Activated naive CD4-positive, alpha-beta T cell treated with anti-CD3 and anti-CD28 coated beads, Interleukin-2, amount 50 U/mL, for 24 hours (primary cell): ENCODE measurements at regions not wholly inside any gene's neighbourhood (a gene's known extent, or its start where the extent isn't known, plus 50 kb on each side); places are given as distances from the start of the nearest gene placed in this dataset.

ENCODE experiments used
- H3K27ac Mint-ChIP-seq: one replicate; pipeline ENCODE4 v1.8.0; 2021; ENCODE audit warnings: mild to moderate bottlenecking, mixed read lengths
- H3K27me3 Mint-ChIP-seq: one replicate; pipeline ENCODE4 v1.8.0; 2021; ENCODE audit warnings: mixed read lengths
- H3K36me3 Mint-ChIP-seq: one replicate; pipeline ENCODE4 v1.8.0; 2021; ENCODE audit warnings: mixed read lengths
- H3K4me1 Mint-ChIP-seq: one replicate; pipeline ENCODE4 v1.8.0; 2021; ENCODE audit warnings: mixed read lengths
- H3K4me3 Mint-ChIP-seq: one replicate; pipeline ENCODE4 v1.8.0; 2021; ENCODE audit warnings: mild to moderate bottlenecking, mixed read lengths
- H3K9me3 Mint-ChIP-seq: one replicate; pipeline ENCODE4 v1.8.0; 2021; ENCODE audit warnings: mixed read lengths

DNA sequence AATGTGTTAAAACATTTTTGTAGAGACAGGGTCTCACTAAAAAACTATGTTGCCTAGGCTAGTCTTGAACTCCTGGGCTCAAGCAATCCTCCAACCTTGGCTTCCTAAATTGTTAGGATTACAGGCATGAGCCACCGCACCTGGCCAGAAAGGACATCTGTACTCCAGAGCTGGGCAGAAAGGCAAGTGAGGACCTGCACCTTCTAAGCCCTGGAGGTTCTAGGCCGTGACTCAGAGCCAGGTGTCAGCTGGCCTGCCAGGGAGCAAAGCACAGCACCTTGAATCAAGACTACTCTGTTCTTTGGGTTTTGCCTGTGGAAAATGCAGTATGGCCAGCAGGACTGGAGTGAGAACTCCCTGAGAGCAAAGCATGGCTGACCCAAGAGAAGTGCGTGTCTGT lies 396.5 kb downstream of the ADRA2A start:
- no peak overlapping the region for H3K4me3 Mint-ChIP-seq
- H3K4me1 Mint-ChIP-seq, result no peaks in the 10 kb centered on the region
- no peak overlapping the region for H3K27ac Mint-ChIP-seq
- H3K27me3 Mint-ChIP-seq, result peaks cover 2% of the 10 kb centered on the region
- no peaks in the 10 kb centered on the region for H3K36me3 Mint-ChIP-seq
- no peaks in the 10 kb centered on the region for H3K9me3 Mint-ChIP-seq

DNA sequence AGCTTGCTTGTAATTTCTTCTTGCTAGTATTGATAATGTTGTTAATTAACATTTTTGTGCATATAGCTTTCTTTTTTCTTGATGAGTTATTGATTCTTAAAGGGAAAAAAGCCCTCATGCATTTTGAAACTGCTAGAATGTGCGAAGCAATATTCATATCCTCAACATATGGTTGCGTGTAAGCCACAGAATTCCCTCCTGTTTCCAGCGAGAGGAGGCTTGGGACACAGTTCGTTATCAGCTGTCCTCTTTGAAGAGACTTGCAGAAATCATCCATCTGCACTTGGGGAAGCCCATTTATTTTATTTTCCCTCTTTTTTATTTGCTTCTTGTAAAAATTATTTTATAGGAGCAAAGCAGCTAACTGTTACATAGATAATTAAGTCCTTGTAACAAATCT lies 398.0 kb downstream of the ADRA2A start:
- no peak overlapping the region for H3K27ac Mint-ChIP-seq
- H3K4me3 Mint-ChIP-seq, result no peak overlapping the region
- H3K27me3 Mint-ChIP-seq, result peaks cover 3% of the 10 kb centered on the region
- H3K36me3 Mint-ChIP-seq, result no peaks in the 10 kb centered on the region
- H3K9me3 Mint-ChIP-seq, result no peaks in the 10 kb centered on the region
- H3K4me1 Mint-ChIP-seq, result no peaks in the 10 kb centered on the region

DNA sequence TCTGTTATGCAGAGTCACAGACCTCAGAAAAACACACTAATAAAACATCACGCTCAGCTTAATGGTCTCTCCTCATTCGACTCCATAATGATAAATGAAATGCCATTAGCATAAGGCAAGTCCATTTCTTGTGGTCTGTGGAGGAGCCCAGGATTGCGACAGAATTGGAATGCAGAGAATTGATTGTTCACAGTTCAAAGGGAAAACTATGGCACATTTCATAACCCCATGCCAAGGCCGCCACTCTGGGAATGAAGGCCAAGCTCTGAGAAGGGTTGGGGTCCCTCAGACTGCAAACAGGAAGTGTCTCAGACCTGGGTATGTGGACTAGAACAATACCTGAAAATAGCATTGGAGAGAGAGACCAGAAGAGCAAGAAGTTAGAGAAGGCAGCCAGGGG lies 398.9 kb downstream of the ADRA2A start:
- Mint-ChIP-seq H3K36me3 (no peaks in the 10 kb centered on the region), H3K27me3 (peaks cover 1% of the 10 kb centered on the region), H3K4me3 (no peak overlapping the region), H3K9me3 (no peaks in the 10 kb centered on the region), H3K27ac (no peak overlapping the region), H3K4me1 (no peaks in the 10 kb centered on the region)

DNA sequence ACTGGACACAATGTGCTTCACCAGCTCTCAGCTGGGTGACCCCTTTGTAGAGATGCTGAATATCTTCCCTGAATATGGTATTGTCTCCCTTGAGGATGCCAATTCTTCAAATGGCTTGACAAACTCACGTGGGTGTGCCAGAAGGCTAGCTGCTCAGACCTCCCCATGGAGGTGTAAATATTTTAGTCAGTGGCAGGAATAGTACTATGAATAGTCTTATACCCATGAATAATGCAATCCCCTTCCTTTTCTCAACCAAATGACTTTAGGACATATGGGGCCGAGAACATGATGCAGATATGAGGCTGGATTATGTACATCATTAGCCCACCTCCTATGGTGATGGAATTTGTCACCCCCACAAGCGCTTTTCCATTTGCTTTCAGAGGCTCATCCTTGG lies 401.8 kb downstream of the ADRA2A start:
- H3K4me1 Mint-ChIP-seq, result no peaks in the 10 kb centered on the region
- H3K27ac Mint-ChIP-seq, result no peak overlapping the region
- peaks cover 1% of the 10 kb centered on the region for H3K27me3 Mint-ChIP-seq
- no peak overlapping the region for H3K4me3 Mint-ChIP-seq
- no peaks in the 10 kb centered on the region for H3K9me3 Mint-ChIP-seq
- no peaks in the 10 kb centered on the region for H3K36me3 Mint-ChIP-seq

DNA sequence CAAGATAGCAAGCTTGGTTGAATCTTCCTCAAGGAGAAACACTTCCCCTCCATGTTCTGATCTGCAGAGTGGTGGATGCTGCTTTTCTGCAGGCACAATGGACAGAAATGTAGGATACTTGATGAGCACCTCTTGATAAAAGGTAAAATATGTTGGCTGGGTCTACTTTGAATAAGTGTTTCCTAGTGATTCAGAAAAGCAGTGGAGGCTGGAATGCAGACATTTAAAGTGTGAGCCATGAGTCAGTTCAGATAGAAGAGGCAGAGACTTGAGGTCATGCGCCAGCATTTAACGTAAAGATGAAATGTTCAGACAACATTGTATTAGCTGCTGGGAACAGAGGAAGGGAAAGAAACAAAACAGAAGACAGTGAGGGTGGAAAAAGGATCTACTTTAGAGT lies 403.1 kb downstream of the ADRA2A start:
- H3K27me3 Mint-ChIP-seq, result peaks cover 1% of the 10 kb centered on the region

DNA sequence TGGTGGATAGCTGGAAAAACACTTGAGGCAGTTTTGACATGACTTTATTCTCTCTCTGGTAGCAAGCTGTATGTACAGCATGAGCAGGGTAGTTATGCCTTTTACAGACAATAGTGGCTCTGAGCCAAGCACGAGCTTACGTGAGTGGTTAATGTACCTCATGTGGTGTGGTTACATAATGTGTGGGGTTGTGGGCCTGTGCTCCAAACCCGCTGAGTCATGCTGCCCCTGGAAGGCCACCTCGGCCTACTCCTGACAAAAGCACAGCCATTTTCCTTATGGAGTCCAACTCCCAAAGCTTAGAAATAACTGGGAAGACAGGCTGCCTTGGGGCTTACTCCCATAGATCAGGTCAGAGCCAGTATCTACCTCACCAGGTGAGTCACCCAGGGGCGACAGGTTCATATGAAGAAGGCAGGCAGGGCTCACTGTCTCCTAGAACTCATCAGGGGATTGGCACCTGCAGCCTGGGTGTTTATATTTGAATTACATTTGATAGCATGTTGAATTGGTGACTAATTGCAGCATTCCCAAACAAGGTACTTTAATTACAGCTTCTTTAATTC lies 404.5 kb downstream of the ADRA2A start:
- Mint-ChIP-seq H3K27me3 (peaks cover 1% of the 10 kb centered on the region), H3K4me1 (no peaks in the 10 kb centered on the region), H3K9me3 (no peaks in the 10 kb centered on the region), H3K4me3 (no peak overlapping the region), H3K36me3 (no peaks in the 10 kb centered on the region), H3K27ac (no peak overlapping the region)

More for the DNA sequence above, 403.1 kb downstream of the ADRA2A start:
- Mint-ChIP-seq H3K9me3 (no peaks in the 10 kb centered on the region), H3K36me3 (no peaks in the 10 kb centered on the region), H3K4me1 (no peaks in the 10 kb centered on the region), H3K4me3 (no peak overlapping the region), H3K27ac (no peak overlapping the region)

DNA sequence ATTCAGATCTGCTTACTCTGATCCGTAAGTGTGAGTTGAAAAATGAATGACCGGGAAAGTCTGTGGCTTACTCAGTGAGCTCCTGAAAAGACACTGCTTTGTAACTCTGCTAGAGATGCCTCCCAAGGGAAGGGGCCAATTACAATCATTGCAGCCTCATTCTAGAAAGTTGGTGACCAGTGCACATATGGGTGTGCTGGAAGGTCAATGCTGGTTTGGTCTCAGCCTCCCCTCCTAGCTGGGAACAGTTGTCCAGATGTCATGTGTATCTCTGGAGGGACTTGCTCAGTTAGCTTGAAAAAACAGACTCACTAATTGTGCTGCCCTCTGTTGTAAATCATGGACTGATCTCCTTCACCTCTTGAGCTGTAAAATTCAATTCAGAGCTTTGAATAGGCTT lies 405.0 kb downstream of the ADRA2A start:
- H3K4me1 Mint-ChIP-seq, result no peaks in the 10 kb centered on the region
- H3K4me3 Mint-ChIP-seq, result no peak overlapping the region
- H3K27ac Mint-ChIP-seq, result no peak overlapping the region
- peaks cover 1% of the 10 kb centered on the region for H3K27me3 Mint-ChIP-seq
- H3K9me3 Mint-ChIP-seq, result no peaks in the 10 kb centered on the region
- no peaks in the 10 kb centered on the region for H3K36me3 Mint-ChIP-seq

DNA sequence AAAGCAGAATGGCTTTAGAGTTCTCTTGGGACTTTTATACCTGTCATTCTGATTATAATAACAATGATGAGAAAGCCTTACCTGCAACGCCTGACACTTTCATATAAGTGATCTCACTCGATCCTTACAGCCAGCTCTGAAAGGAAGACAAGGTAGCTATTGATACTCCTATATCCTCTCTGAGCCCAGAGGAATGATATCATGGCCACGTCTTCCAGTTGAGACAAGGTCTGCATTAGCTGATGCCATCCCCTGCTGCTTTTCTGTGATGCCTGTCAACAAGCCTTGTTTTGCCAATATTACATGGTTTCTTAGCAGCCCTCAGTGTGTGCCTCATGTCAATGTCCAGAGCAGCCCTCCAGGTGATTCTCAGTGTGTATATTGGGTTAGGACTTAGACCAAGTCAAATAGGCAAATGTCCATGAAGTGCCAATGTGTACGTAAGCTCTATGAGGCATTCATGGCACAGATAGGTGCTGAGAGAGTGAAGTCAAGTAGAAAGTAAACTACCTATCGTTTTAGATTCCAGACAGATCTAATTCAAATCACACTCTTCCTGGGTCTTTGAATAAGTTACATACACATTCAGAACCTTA lies 405.9 kb downstream of the ADRA2A start:
- Mint-ChIP-seq H3K4me1 (no peaks in the 10 kb centered on the region), H3K36me3 (no peaks in the 10 kb centered on the region), H3K27me3 (peaks cover 1% of the 10 kb centered on the region), H3K4me3 (no peak overlapping the region), H3K27ac (no peak overlapping the region), H3K9me3 (no peaks in the 10 kb centered on the region)

DNA sequence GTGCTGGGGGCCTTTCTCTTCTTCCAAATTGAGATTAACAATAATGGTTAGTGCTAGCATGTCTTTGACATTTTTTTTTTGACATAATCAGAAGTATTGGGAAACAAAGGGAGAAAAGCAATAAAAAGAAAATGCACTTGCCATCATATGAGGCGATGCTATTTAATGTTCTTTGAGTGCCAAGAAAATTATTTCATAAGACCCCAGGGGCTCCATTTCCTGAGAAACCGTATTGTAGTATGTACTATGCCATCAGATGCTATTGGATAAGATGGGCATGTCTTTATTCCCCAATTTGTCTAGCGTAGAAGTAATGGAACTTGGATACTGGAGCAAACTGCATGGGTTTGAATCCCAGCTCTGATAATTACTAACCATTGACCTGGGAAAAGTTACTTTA lies 408.9 kb downstream of the ADRA2A start:
- H3K9me3 Mint-ChIP-seq, result peaks cover 7% of the 10 kb centered on the region
- no peaks in the 10 kb centered on the region for H3K27me3 Mint-ChIP-seq
- H3K36me3 Mint-ChIP-seq, result peaks cover 2% of the 10 kb centered on the region
- no peak overlapping the region for H3K4me3 Mint-ChIP-seq
- no peaks in the 10 kb centered on the region for H3K4me1 Mint-ChIP-seq
- no peak overlapping the region for H3K27ac Mint-ChIP-seq

DNA sequence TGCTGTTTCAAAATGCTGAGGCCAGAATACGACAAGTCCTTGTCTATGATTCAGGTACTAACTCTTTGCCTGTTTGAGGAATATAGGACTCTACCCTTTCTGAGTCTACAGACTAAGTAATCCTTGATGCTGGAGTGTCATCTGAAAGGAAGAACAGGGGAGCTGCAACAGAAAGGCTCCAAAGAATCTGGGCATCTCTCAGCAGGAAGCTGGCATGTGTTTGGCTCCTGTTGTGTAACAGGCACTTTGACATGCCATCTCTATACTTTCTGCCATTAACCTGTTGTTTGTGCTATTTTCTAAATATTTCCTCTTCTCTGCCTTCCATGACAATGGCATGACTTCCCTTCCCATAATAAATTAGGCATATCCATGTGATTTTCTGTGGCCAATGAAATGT lies 409.5 kb downstream of the ADRA2A start:
- Mint-ChIP-seq H3K4me1 (no peaks in the 10 kb centered on the region), H3K27me3 (no peaks in the 10 kb centered on the region), H3K4me3 (no peak overlapping the region), H3K9me3 (peaks cover 12% of the 10 kb centered on the region), H3K36me3 (peaks cover 4% of the 10 kb centered on the region), H3K27ac (no peak overlapping the region)

DNA sequence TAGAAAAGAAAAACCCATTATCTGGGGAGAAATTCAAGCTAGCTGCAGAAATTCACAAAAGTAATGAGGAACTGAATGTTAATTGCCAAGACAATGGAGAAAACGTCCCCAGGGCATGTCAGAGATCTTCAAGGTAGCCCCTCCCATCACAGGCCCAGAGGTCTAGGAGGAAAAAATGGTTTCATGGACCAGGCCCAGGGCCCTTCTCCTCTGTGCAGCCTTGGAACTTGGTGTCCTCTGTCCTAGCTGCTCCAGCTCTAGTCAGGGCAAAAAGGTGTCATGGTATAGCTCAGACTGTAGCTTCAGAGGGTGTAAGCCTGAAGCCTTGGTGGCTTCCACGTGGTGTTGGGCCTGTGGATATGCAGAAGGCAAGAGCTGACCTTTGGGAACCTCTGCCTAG lies 411.8 kb downstream of the ADRA2A start:
- no peak overlapping the region for H3K4me3 Mint-ChIP-seq
- H3K4me1 Mint-ChIP-seq, result no peaks in the 10 kb centered on the region
- peaks cover 15% of the 10 kb centered on the region for H3K9me3 Mint-ChIP-seq
- peaks cover 4% of the 10 kb centered on the region for H3K36me3 Mint-ChIP-seq
- no peak overlapping the region for H3K27ac Mint-ChIP-seq
- no peaks in the 10 kb centered on the region for H3K27me3 Mint-ChIP-seq

DNA sequence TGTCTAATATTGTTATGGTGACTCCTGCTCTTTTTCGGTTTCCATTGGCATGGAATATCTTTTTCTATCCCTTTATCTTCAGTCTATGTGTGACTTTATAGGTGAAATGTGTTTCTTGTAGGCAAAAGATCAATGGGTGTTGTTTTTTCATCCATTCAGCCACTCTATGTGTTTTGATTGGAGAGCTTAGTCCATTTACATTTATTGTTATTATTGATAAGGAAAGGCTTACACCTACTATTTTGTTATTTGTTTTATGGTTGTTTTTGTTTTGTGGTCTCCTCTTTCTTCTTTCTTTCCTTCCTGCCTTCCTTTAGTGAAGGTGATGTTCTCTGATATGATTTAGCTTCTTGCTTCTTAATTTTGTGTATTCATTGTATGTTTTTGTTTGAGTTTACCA lies 414.3 kb downstream of the ADRA2A start:
- H3K4me3 Mint-ChIP-seq, result no peak overlapping the region
- peaks cover 4% of the 10 kb centered on the region for H3K36me3 Mint-ChIP-seq
- H3K4me1 Mint-ChIP-seq, result no peaks in the 10 kb centered on the region
- H3K9me3 Mint-ChIP-seq, result peaks cover 15% of the 10 kb centered on the region
- no peak overlapping the region for H3K27ac Mint-ChIP-seq
- H3K27me3 Mint-ChIP-seq, result peaks cover 8% of the 10 kb centered on the region

DNA sequence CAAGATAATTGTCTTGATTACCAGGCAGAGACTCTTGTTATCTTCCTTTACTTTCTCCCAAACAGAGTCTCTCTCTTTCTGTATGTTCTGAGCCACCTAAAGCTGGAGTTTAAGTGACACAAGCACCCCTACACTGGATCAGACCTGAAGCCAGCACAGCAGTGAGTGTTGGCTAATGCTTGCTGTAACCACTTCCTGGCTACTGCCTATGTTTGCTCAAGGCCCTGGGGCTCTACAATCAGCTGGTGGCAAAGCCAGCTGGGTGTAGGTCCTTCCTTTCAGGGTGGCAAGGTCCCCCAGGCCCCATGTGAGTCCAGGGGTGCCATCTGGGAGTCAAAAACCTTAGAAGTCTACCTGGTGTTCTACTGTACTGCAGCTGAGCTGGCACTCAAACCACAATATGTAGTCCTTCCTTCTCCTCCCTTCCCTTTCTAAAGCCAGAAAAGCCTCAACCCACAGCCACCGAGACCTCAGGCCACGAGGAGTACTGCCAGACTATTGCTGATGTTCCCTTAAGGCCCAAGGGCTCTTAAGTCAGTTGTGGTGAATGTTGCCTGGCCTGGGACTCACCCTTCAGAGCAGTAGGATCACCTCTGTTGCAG lies 416.3 kb downstream of the ADRA2A start:
- Mint-ChIP-seq H3K4me3 (no peak overlapping the region), H3K9me3 (peaks cover 15% of the 10 kb centered on the region), H3K36me3 (peaks cover 4% of the 10 kb centered on the region), H3K4me1 (no peaks in the 10 kb centered on the region), H3K27ac (no peak overlapping the region), H3K27me3 (peaks cover 14% of the 10 kb centered on the region)

DNA sequence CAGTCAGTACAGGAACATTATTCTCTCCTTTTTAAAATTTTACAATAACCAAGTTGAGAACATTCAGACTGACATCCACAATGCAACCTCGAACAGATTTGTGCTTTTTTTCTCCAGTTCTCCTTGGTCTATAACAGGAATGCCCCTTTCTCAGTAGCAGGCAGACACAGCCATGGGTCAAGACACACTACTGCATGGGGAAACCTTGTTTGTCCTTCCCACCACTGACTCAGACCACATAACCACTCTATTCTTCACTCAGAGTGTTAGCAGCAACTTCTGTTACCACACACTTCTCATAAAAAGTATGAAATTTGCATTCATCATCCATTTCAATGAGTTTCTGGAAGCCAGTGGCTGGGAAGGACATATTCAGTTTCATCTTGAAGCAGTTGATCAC lies 421.7 kb downstream of the ADRA2A start:
- H3K4me3 Mint-ChIP-seq, result no peak overlapping the region
- no peaks in the 10 kb centered on the region for H3K36me3 Mint-ChIP-seq
- no peaks in the 10 kb centered on the region for H3K9me3 Mint-ChIP-seq
- H3K4me1 Mint-ChIP-seq, result no peaks in the 10 kb centered on the region
- no peak overlapping the region for H3K27ac Mint-ChIP-seq
- H3K27me3 Mint-ChIP-seq, result peaks cover 23% of the 10 kb centered on the region

DNA sequence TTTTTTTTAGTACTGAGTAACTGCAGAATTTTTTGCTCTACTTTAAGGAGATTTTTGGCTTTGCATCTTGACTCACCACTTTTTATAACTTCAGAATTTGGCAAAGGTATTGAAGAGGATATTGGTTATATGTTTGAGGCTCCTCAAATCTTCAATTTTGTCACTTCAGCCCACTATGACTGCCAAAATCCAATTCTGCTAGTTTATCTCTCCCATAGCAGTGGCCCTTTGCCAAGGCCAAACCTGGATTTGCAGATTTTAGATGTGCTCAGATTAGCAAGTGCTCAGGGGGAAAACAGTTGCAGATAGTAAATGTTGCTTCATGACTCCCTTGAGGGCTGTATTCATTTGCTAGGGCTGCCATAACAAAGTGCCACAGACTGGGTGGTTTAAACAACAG lies 427.5 kb downstream of the ADRA2A start:
- no peaks in the 10 kb centered on the region for H3K36me3 Mint-ChIP-seq
- H3K9me3 Mint-ChIP-seq, result no peaks in the 10 kb centered on the region
- H3K27ac Mint-ChIP-seq, result no peak overlapping the region
- no peaks in the 10 kb centered on the region for H3K4me1 Mint-ChIP-seq
- no peak overlapping the region for H3K4me3 Mint-ChIP-seq
- H3K27me3 Mint-ChIP-seq, result peaks cover 8% of the 10 kb centered on the region

DNA sequence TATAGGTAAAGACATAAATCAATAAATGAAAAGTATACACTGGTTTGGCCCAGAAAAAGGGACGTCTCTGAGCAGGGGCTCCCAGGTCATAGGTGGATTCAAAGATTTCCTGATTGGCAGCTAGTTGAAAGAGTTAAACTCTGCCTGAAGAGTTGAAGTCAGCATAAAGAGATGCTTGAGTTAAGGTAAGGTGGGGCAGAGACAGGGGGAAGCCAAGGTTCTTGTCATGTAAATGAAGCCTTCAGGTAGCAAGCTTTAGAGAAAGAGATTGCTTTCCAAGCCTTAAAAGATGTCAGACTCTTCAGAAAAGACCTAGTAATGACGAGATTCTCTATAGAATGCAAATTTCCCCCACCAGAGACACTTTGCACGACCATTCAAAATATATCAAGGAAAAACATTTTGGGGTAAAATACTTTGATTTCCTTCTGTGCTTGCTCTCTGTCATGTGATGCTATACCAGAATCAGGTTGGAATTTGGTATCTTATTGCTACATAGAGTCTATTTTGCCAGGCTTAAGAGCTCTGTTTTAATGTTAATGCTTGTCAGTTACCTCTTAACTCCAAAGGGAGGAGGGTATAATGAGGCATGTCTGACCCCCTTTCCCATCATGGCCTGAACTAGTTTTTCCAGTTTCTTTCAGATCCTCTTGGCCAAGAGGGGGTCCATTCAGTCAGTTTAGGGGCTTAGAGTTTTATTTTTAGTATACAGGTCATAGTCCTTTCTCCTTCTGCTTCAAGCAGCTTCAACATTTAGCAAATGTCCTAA lies 429.6 kb downstream of the ADRA2A start:
- Mint-ChIP-seq H3K27me3 (peaks cover 6% of the 10 kb centered on the region), H3K9me3 (no peaks in the 10 kb centered on the region), H3K36me3 (no peaks in the 10 kb centered on the region)

More for the DNA sequence above, 429.6 kb downstream of the ADRA2A start:
- H3K27ac Mint-ChIP-seq, result no peak overlapping the region
- H3K4me1 Mint-ChIP-seq, result no peaks in the 10 kb centered on the region
- no peak overlapping the region for H3K4me3 Mint-ChIP-seq
